NCI-H1048 (cell line): ENCODE measurements at regions not wholly inside any gene's neighbourhood (a gene's known extent, or its start where the extent isn't known, plus 50 kb on each side); places are given as distances from the start of the nearest gene placed in this dataset.

Source experiments
- DNase-seq: peaks from one replicate; lab custom pipeline; 2025; lab: John Stamatoyannopoulos, UW

GRCh38 chr14:22337938-22338337 lies 251.1 kb downstream of the DAD1 start:
- no peak for DNase-seq

GRCh38 chr14:22337521-22337920 lies 251.5 kb downstream of the DAD1 start:
- no peak for DNase-seq

GRCh38 chr14:22336031-22336430 lies 253.0 kb downstream of the DAD1 start:
- DNase-seq, result no peak

GRCh38 chr14:22334627-22335026 lies 254.4 kb downstream of the DAD1 start:
- no peak for DNase-seq

GRCh38 chr14:22334275-22334577 lies 254.8 kb downstream of the DAD1 start:
- DNase-seq, result no peak

- no peak for DNase-seq
These were observed 255.4 kb downstream of the DAD1 start for GRCh38 chr14:22333422-22334274.

GRCh38 chr14:22332686-22333421 lies 256.2 kb downstream of the DAD1 start:
- no peak for DNase-seq

- no peak for DNase-seq
These were observed 259.7 kb downstream of the DAD1 start for GRCh38 chr14:22329371-22329770.

- no peak for DNase-seq
These were observed 263.2 kb downstream of the DAD1 start for GRCh38 chr14:22325676-22326400.

GRCh38 chr14:22320362-22320750 lies 268.7 kb downstream of the DAD1 start:
- DNase-seq, result no peak

- DNase-seq, result no peak
These were observed 269.3 kb downstream of the DAD1 start for GRCh38 chr14:22319526-22320361.

GRCh38 chr14:22318951-22319350 lies 270.1 kb downstream of the DAD1 start:
- DNase-seq, result no peak

- DNase-seq, result no peak
These were observed 272.6 kb downstream of the DAD1 start for GRCh38 chr14:22316473-22316872.

- no peak for DNase-seq
These were observed 273.7 kb downstream of the DAD1 start for GRCh38 chr14:22315336-22315735.

GRCh38 chr14:22314183-22314820 lies 274.7 kb downstream of the DAD1 start:
- DNase-seq, result no peak

- DNase-seq, result no peak
These were observed 275.7 kb downstream of the DAD1 start for GRCh38 chr14:22313172-22313801.

GRCh38 chr14:22311636-22312035 lies 277.4 kb downstream of the DAD1 start:
- no peak for DNase-seq

GRCh38 chr14:22305607-22306006 lies 283.4 kb downstream of the DAD1 start:
- DNase-seq, result no peak

- DNase-seq, result no peak
These were observed 284.7 kb downstream of the DAD1 start for GRCh38 chr14:22304326-22304725.

- DNase-seq, result no peak
These were observed 285.3 kb downstream of the DAD1 start for GRCh38 chr14:22303589-22304195.

GRCh38 chr14:22300646-22301045 lies 288.4 kb downstream of the DAD1 start:
- no peak for DNase-seq
